LNCaP clone FGC (cell line): ENCODE measurements at regions not wholly inside any gene's neighbourhood (a gene's known extent, or its start where the extent isn't known, plus 50 kb on each side); places are given as distances from the start of the nearest gene placed in this dataset.
A peak's percentile ranks its signal among the peaks of the same experiment; 100 is the strongest.

ENCODE experiments used
- DNase-seq: peaks from one replicate; pipeline ENCODE4 v3.0.0-alpha.2; 2011; ENCODE audit warnings: low read depth
- H3K4me3 ChIP-seq: 2 replicates; pipeline ENCODE4 v1.5.1; 2011; ENCODE audit warnings: mild to moderate bottlenecking, low read depth, low read length, control low read depth
- TF ChIP-seq, protein P1 (sequence below): IDR thresholded peaks from 2 replicates; pipeline ENCODE4 v1.5.1; 2012; ENCODE audit warnings: mild to moderate bottlenecking; ENCODE audit not compliant: control insufficient read depth, insufficient read depth; ENCODE audit errors: extremely low read depth

DNA sequence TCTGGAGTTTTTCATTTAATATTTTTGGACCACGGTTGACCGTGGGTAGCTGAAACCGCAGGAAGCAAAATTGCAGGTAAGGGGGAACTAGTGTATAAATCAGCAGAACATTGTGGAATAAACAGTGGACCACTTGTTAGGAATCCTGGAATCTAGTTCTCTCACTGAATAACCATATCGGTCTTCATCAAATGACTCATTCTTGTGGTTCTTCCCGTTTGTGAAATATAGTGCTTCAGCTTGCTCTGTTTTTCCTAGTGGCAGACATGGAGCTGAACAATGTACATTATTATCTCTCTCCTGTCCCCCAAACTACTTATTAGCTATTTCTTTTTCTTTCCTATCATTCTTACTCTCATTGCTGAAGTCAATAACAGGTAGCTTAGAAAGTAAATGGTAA is 61.9 kb downstream of the HSPA13 start:
- TF ChIP-seq, protein P1, sequence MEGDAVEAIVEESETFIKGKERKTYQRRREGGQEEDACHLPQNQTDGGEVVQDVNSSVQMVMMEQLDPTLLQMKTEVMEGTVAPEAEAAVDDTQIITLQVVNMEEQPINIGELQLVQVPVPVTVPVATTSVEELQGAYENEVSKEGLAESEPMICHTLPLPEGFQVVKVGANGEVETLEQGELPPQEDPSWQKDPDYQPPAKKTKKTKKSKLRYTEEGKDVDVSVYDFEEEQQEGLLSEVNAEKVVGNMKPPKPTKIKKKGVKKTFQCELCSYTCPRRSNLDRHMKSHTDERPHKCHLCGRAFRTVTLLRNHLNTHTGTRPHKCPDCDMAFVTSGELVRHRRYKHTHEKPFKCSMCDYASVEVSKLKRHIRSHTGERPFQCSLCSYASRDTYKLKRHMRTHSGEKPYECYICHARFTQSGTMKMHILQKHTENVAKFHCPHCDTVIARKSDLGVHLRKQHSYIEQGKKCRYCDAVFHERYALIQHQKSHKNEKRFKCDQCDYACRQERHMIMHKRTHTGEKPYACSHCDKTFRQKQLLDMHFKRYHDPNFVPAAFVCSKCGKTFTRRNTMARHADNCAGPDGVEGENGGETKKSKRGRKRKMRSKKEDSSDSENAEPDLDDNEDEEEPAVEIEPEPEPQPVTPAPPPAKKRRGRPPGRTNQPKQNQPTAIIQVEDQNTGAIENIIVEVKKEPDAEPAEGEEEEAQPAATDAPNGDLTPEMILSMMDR = no peak
- DNase-seq = no peak

DNA sequence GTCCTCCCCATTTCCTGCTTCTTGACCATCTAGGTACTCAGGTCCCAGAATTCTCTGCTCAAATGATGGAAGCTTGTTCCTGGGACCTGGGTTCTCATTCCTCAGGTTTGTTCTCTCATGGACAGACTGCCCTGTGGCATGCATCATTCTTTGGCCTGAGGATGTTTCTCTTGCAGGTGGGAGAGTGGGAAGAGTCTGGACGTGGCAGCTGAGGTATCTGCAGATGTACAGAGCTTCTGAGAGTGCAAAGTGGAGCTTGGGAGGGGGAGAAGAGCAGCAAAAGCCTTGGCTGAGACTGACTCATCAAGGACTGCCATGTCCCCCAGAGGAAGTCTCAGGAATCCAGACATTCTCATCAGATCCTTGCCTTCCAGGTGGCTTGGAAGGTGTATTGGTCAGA is 63.1 kb downstream of the HSPA13 start:
- TF ChIP-seq, protein P1 = no peak
- no peak overlapping the region for H3K4me3 ChIP-seq
- DNase-seq = no peak

More for the DNA sequence above, 61.9 kb downstream of the HSPA13 start:
- H3K4me3 ChIP-seq = no peak overlapping the region

DNA sequence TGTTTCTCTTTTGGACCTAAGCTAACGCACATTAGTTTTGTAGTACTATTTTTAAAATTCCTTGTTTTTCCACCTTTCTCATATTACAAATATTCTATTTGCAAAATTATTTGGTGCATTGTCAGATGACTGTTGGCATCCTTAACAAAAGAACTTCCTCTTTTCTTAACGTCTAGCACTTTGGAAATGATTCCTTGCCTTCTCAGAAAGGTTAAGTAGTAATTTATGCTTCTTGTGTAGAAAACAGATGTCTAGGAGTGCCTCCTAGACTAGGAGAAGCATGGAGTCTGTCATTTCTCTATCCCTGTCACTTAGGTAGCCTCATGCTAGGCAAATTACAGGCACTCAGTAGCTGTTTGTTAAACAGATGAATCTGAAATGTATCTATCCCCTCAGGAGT is 64.4 kb downstream of the HSPA13 start:
- TF ChIP-seq, protein P1 = no peak
- DNase-seq = no peak
- H3K4me3 ChIP-seq = no peak overlapping the region

DNA sequence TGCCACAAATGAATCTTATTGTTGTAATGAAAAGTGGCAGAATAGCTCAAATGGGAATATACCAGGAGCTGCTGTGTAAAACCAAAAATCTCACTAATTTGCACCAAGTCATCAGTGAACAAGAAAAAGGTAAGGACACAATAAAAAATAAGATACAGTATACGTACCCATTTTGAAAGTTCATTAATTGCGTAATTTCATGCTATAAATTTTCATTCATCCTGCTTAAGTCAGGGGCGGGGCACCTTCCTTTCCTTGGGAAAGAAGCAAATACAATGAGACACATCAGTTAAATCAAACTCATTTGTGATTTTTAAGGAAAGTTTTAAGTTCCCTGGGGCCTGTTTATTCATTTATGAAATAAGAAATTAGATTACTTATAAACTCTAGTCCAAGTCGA is 65.4 kb downstream of the HSPA13 start:
- no peak for DNase-seq
- H3K4me3 ChIP-seq = no peak overlapping the region
- TF ChIP-seq, protein P1 = no peak

DNA sequence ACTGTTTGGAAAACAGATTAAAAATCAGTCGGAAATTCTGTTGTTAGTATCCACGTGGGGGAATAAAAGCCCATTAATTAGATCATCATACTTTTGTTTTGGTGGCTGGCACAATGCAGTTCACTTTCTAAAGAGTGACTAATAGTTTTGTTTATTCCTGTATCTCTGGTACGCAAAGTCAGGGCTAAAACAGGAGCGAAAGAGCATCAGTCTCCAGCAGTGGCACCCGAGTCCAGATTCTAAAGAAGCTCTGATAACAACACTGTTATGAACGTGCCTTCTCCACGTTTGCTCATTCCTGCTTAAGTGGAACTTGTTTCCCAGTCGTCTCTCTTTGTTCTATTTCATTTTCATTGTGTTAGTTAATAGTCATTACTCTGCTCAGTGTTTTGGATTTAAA is 69.6 kb downstream of the HSPA13 start:
- TF ChIP-seq, protein P1 = no peak
- no peak overlapping the region for H3K4me3 ChIP-seq
- no peak for DNase-seq

DNA sequence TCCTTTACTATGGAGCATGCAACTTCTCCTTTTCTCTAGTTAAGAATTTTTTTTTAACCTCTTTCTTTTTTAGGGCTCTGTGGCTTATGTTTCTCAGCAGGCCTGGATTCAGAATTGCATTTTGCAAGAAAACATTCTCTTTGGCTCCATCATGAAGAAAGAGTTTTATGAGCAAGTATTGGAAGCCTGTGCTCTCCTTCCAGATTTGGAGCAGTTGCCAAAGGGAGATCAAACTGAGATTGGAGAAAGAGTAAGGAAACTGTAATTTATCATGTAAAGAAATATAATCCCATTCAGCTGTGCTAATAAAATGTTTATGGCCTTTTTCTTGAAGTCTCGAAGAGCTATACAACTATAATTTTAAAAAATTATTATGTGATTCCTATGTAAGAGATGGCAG is 70.1 kb downstream of the HSPA13 start:
- H3K4me3 ChIP-seq = no peak overlapping the region
- peak; percentile 40 for DNase-seq
- TF ChIP-seq, protein P1 = no peak

DNA sequence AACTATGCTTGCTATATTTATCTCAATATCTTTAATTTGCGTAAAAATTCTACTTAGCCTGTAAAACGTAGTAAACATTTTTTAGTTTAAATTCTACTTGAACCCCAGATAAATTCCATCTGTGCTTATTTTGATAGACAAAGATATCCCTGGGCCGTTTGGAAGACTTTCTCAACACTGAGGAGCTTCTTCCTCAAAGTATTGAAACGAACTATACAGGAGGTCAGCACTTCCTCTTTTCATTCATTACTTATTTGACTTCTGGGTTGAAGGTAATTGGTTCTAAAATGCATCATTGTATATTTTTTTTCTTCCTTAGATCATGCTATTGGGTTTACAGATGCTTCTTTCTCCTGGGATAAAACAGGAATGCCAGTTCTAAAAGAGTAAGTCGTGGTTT is 74.7 kb downstream of the HSPA13 start:
- no peak for DNase-seq
- H3K4me3 ChIP-seq = no peak overlapping the region
- TF ChIP-seq, protein P1 = no peak
